LNCAP (cell line): ENCODE measurements at regions not wholly inside any gene's neighbourhood (a gene's known extent, or its start where the extent isn't known, plus 50 kb on each side); places are given as distances from the start of the nearest gene placed in this dataset.

ENCODE experiments used
- CTCF ChIP-seq: fragments of 450-650 bp; IDR thresholded peaks from 2 replicates; pipeline ENCODE4 v1.5.1; 2017; ENCODE audit warnings: mild to moderate bottlenecking

GRCh38 chr7:93626869-93627268, 52.3 kb upstream of the CALCR start:
- no peak for TF ChIP-seq CTCF
